H9 (cell line): ENCODE measurements at regions not wholly inside any gene's neighbourhood (a gene's known extent, or its start where the extent isn't known, plus 50 kb on each side); places are given as distances from the start of the nearest gene placed in this dataset.
"Not testable (repeated sequence)": the region's sequence is repeated elsewhere in the genome, so short reads cannot be mapped to it uniquely, and the experiment has no call there.

Experiments
- DNase-seq: peaks from one replicate; pipeline ENCODE4 v3.0.0-alpha.2; 2017
- H2AFZ ChIP-seq: one replicate; pipeline ENCODE4 v1.6.1; 2013; ENCODE audit warnings: mild to moderate bottlenecking, low read length, control low read depth, moderate library complexity
- H2AK5ac ChIP-seq: 2 replicates; pipeline ENCODE4 v1.6.1; 2013; ENCODE audit warnings: low read length, control low read depth, mixed read lengths; ENCODE audit not compliant: insufficient read length
- H2BK120ac ChIP-seq: one replicate; pipeline ENCODE4 v1.6.1; 2013; ENCODE audit warnings: low read depth, mild to moderate bottlenecking, low read length, control low read depth, inconsistent platforms; ENCODE audit not compliant: poor library complexity, severe bottlenecking
- H2BK12ac ChIP-seq: 2 replicates; pipeline ENCODE4 v1.6.1; 2013; ENCODE audit warnings: low read length, control low read depth, mixed read lengths, low read depth; ENCODE audit not compliant: insufficient read length
- H2BK15ac ChIP-seq: 2 replicates; pipeline ENCODE4 v1.6.1; 2013; ENCODE audit warnings: low read depth, low read length, control low read depth
- H2BK20ac ChIP-seq: one replicate; pipeline ENCODE4 v1.6.1; 2013; ENCODE audit warnings: low read depth, mild to moderate bottlenecking, low read length, control low read depth, inconsistent platforms; ENCODE audit not compliant: poor library complexity, severe bottlenecking
- H2BK5ac ChIP-seq: 2 replicates; pipeline ENCODE4 v1.6.1; 2013; ENCODE audit warnings: low read length, control low read depth, mixed read lengths; ENCODE audit not compliant: insufficient read length
- H3K14ac ChIP-seq: 2 replicates; pipeline ENCODE4 v1.6.1; 2013; ENCODE audit warnings: low read length, control low read depth; ENCODE audit not compliant: insufficient read depth
- H3K18ac ChIP-seq: 2 replicates; pipeline ENCODE4 v1.6.1; 2013; ENCODE audit warnings: low read depth, mild to moderate bottlenecking, mixed read lengths, low read length, control low read depth; ENCODE audit not compliant: insufficient read length
- H3K23ac ChIP-seq: 2 replicates; pipeline ENCODE4 v1.6.1; 2013; ENCODE audit warnings: low read length, control low read depth, mixed read lengths, low read depth; ENCODE audit not compliant: insufficient read length
- H3K23me2 ChIP-seq: 2 replicates; pipeline ENCODE4 v1.6.1; 2013; ENCODE audit warnings: low read depth, mild to moderate bottlenecking, mixed read lengths, low read length, control low read depth; ENCODE audit not compliant: insufficient read length, poor library complexity, severe bottlenecking
- H3K27ac ChIP-seq: 2 replicates; pipeline ENCODE4 v1.5.1; 2013; ENCODE audit warnings: low read length, control low read depth, mixed read lengths, low read depth; ENCODE audit not compliant: insufficient read length
- H3K27me3 ChIP-seq: 2 replicates; pipeline ENCODE4 v1.6.1; 2013; ENCODE audit warnings: low read length, control low read depth, inconsistent platforms; ENCODE audit not compliant: insufficient read depth
- H3K4ac ChIP-seq: 2 replicates; pipeline ENCODE4 v1.6.1; 2013; ENCODE audit warnings: low read depth, mild to moderate bottlenecking, control low read depth, inconsistent platforms, low read length, moderate library complexity
- H3K4me1 ChIP-seq: 2 replicates; pipeline ENCODE4 v1.6.1; 2013; ENCODE audit warnings: low read length, control low read depth, inconsistent platforms; ENCODE audit not compliant: insufficient read depth
- H3K4me2 ChIP-seq: 2 replicates; pipeline ENCODE4 v1.6.1; 2013; ENCODE audit warnings: low read length, control low read depth, mixed read lengths; ENCODE audit not compliant: insufficient read length, insufficient read depth
- H3K56ac ChIP-seq: 2 replicates; pipeline ENCODE4 v1.6.1; 2013; ENCODE audit warnings: low read depth, mild to moderate bottlenecking, mixed read lengths, low read length, control low read depth; ENCODE audit not compliant: insufficient read length
- H3K79me1 ChIP-seq: 2 replicates; pipeline ENCODE4 v1.6.1; 2013; ENCODE audit warnings: low read depth, mild to moderate bottlenecking, moderate library complexity, low read length, control low read depth, inconsistent platforms; ENCODE audit not compliant: insufficient read depth, poor library complexity, severe bottlenecking
- H3K79me2 ChIP-seq: 2 replicates; pipeline ENCODE4 v1.6.1; 2013; ENCODE audit warnings: low read length, control low read depth, inconsistent platforms; ENCODE audit not compliant: insufficient read depth
- H3K9ac ChIP-seq: 2 replicates; pipeline ENCODE4 v1.6.1; 2013; ENCODE audit warnings: low read length, control low read depth, mixed read lengths; ENCODE audit not compliant: insufficient read length; ENCODE audit errors: extremely low read depth
- H3K9me3 ChIP-seq: one replicate; pipeline ENCODE4 v1.6.1; 2013; ENCODE audit warnings: low read depth, low read length, inconsistent platforms; ENCODE audit not compliant: control insufficient read depth
- H3T11ph ChIP-seq: one replicate; pipeline ENCODE4 v1.6.1; 2013; ENCODE audit warnings: mild to moderate bottlenecking, low read length, control low read depth, inconsistent platforms
- H4K20me1 ChIP-seq: one replicate; pipeline ENCODE4 v1.6.1; 2013; ENCODE audit not compliant: control insufficient read depth, insufficient read length, insufficient read depth
- H4K5ac ChIP-seq: 2 replicates; pipeline ENCODE4 v1.6.1; 2013; ENCODE audit warnings: low read depth, mild to moderate bottlenecking, mixed read lengths, low read length, control low read depth; ENCODE audit not compliant: insufficient read length
- H4K8ac ChIP-seq: replicated peaks from 2 replicates; pipeline ENCODE4 v1.6.1; 2013; ENCODE audit warnings: low read length, control low read depth, mixed read lengths, low read depth; ENCODE audit not compliant: insufficient read length
- H4K91ac ChIP-seq: 2 replicates; pipeline ENCODE4 v1.6.1; 2013; ENCODE audit warnings: low read depth, mild to moderate bottlenecking, moderate library complexity, mixed read lengths, low read length, control low read depth; ENCODE audit not compliant: insufficient read length
- H3K27ac Mint-ChIP-seq, 3 experiments: 2 replicates in 2 of 3; 3 replicates in 1 of 3; pipeline ENCODE4 v1.8.0; 2020 to 2021; ENCODE audit warnings: mixed read lengths in 3 of 3, mild to moderate bottlenecking in 1 of 3, moderate library complexity in 1 of 3
- H3K27me3 Mint-ChIP-seq: 2 replicates; pipeline ENCODE4 v1.8.0; 2021; ENCODE audit warnings: low read depth, mild to moderate bottlenecking, moderate library complexity, mixed read lengths
- H3K36me3 Mint-ChIP-seq, 3 experiments: 2 replicates in 2 of 3; 3 replicates in 1 of 3; pipeline ENCODE4 v1.8.0; 2020 to 2021; ENCODE audit warnings: low read depth in 3 of 3, mixed read lengths in 3 of 3; ENCODE audit not compliant: insufficient read depth in 1 of 3
- H3K4me1 Mint-ChIP-seq, 2 experiments: 2 replicates each; pipeline ENCODE4 v1.8.0; 2020; ENCODE audit warnings: mixed read lengths in 2 of 2
- H3K4me3 Mint-ChIP-seq, 2 experiments: 2 replicates in 1 of 2; 3 replicates in 1 of 2; pipeline ENCODE4 v1.8.0; 2020 to 2021; ENCODE audit warnings: mild to moderate bottlenecking in 2 of 2, mixed read lengths in 2 of 2, moderate library complexity in 1 of 2
- H3K9me3 Mint-ChIP-seq, 2 experiments: 2 replicates in 1 of 2; 3 replicates in 1 of 2; pipeline ENCODE4 v1.8.0; 2020; ENCODE audit warnings: mild to moderate bottlenecking in 2 of 2, mixed read lengths in 2 of 2, moderate library complexity in 1 of 2
- WGBS: extraction: QIAGEN DNeasy Blood & Tissue Kit; methylation state at CpG from one replicate; pipeline ENCODE4 v1.1.7; 2013; ENCODE audit warnings: missing lambda C conversion rate, low lambda C conversion rate, mixed read lengths; ENCODE audit not compliant: insufficient read length; ENCODE audit errors: extremely low coverage; 5-methylcytosine and 5-hydroxymethylcytosine counted together
- TF ChIP-seq, protein P1 (sequence below): fragments of 200-600 bp; sonication (generic); conservative IDR thresholded peaks from 3 replicates; pipeline ENCODE4 v1.8.0; 2021; ENCODE audit warnings: antibody characterized with exemption, mild to moderate bottlenecking

DNA sequence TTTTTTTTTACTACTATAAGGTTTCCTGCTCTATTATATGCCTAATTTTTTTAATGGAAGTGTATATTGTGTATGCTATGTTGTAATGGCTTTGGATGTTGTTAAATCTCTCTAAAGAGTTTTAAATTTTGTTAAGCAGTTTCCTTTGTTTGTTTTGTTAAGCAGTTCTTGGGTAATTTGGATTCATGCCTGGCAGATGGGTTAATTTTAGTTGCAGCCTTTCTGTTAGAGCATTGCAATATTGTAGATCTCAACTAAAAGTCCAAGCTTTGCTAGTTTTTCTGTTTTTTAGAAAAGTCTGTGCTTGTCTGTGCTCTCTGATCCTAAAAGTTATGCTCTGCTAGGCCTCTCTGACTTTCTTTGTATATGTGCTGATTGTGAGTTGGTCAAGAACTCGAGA, 1229.0 kb upstream of the NRXN1 start:
- Histone ChIP-seq H3K4me1 (no peaks in the 10 kb centered on the region; the same call in 1 of the 2 replicates), H4K8ac (no peak overlapping the region), H3T11ph (no peak overlapping the region), H4K20me1 (no peaks in the 10 kb centered on the region), H3K18ac (no peak overlapping the region), H2BK12ac (no peak overlapping the region), H3K14ac (no peak overlapping the region), H2BK5ac (no peak overlapping the region), H2BK20ac (no peak overlapping the region), H2AFZ (peak overlapping the region; percentile 6), H3K27me3 (no peaks in the 10 kb centered on the region), H2BK120ac (no peak overlapping the region), H3K9ac (no peak overlapping the region), H3K27ac (no peak overlapping the region), H3K79me2 (no peaks in the 10 kb centered on the region), H3K4me2 (no peak overlapping the region), H3K4ac (no peak overlapping the region), H3K23me2 (no peaks in the 10 kb centered on the region), H4K5ac (no peak overlapping the region), H3K9me3 (no peaks in the 10 kb centered on the region), H4K91ac (no peak overlapping the region), H3K79me1 (no peaks in the 10 kb centered on the region), H3K23ac (no peak overlapping the region), H2AK5ac (no peak overlapping the region), H3K56ac (no peak overlapping the region), H2BK15ac (no peak overlapping the region)
- Mint-ChIP-seq H3K36me3 (peaks cover 6 to 8% (median 7%) of the 10 kb centered on the region in 3 experiments; a peak in 5 of 7 replicates), H3K4me1 (peaks cover 8 to 21% of the 10 kb centered on the region in 2 experiments), H3K9me3 (peaks cover 0 to 5% of the 10 kb centered on the region in 2 experiments; a peak in 1 of 5 replicates), H3K4me3 (no peak overlapping the region), H3K27ac (peak overlapping the region in 2 of 3 experiments; percentile 14 to 15; a peak in 2 of 7 replicates), H3K27me3 (no peaks in the 10 kb centered on the region)
- no CpG with 5 or more reads among the region's 1 CpG for WGBS
- TF ChIP-seq, protein P1, sequence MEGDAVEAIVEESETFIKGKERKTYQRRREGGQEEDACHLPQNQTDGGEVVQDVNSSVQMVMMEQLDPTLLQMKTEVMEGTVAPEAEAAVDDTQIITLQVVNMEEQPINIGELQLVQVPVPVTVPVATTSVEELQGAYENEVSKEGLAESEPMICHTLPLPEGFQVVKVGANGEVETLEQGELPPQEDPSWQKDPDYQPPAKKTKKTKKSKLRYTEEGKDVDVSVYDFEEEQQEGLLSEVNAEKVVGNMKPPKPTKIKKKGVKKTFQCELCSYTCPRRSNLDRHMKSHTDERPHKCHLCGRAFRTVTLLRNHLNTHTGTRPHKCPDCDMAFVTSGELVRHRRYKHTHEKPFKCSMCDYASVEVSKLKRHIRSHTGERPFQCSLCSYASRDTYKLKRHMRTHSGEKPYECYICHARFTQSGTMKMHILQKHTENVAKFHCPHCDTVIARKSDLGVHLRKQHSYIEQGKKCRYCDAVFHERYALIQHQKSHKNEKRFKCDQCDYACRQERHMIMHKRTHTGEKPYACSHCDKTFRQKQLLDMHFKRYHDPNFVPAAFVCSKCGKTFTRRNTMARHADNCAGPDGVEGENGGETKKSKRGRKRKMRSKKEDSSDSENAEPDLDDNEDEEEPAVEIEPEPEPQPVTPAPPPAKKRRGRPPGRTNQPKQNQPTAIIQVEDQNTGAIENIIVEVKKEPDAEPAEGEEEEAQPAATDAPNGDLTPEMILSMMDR: no peak
- no peak for DNase-seq

GRCh38 chr2:52258967-52259366, 1227.0 kb upstream of the NRXN1 start:
- not testable (repeated sequence) for H4K5ac ChIP-seq, H3K27me3 ChIP-seq, H2BK120ac ChIP-seq, H3T11ph ChIP-seq, H3K27ac Mint-ChIP-seq, H2AK5ac ChIP-seq, H2BK15ac ChIP-seq, H4K91ac ChIP-seq, H3K4me1 ChIP-seq, H3K4ac ChIP-seq, H2BK12ac ChIP-seq, H3K9me3 ChIP-seq, H4K8ac ChIP-seq, H3K4me3 Mint-ChIP-seq, H3K23ac ChIP-seq, H2AFZ ChIP-seq, H3K4me2 ChIP-seq, H3K56ac ChIP-seq, H3K27me3 Mint-ChIP-seq, H3K79me1 ChIP-seq, DNase-seq, H3K9ac ChIP-seq, H4K20me1 ChIP-seq, H3K79me2 ChIP-seq, H3K9me3 Mint-ChIP-seq, H3K18ac ChIP-seq, H3K23me2 ChIP-seq, H2BK5ac ChIP-seq, H3K27ac ChIP-seq, H3K14ac ChIP-seq, H2BK20ac ChIP-seq
- Mint-ChIP-seq H3K36me3 (peaks cover 13 to 21% (median 19%) of the 10 kb centered on the region in 3 experiments), H3K4me1 (peaks cover 6 to 14% of the 10 kb centered on the region in 2 experiments)
- no CpG with 5 or more reads among the region's 11 CpGs for WGBS
